ENCODE measurements at regions not wholly inside any gene's neighbourhood (a gene's known extent, or its start where the extent isn't known, plus 50 kb on each side); places are given as distances from the start of the nearest gene placed in this dataset.

GRCh38 chr18:61957801-61958516, 65.2 kb upstream of the RNF152 start:
- Histone ChIP-seq H3K27ac (ENCODE audit: low read depth, low read length) (no peak overlapping the region), H3K4me1 (ENCODE audit: insufficient read depth, low read length) (no peaks in the 10 kb centered on the region), H3K4me3 (ENCODE audit: low read length in 2 of 2) (no peak overlapping the region), H3K27me3 (ENCODE audit: insufficient read depth, low read length) (no peaks in the 10 kb centered on the region), H3K9me3 (ENCODE audit: control insufficient read depth in 1 of 2, low read length in 2 of 2) (no peaks in the 10 kb centered on the region), H3K36me3 (ENCODE audit: insufficient read depth, low read length) (no peaks in the 10 kb centered on the region)
- Mint-ChIP-seq H3K27ac (peak overlapping the region in 1 of 7 donors; percentile 19), H3K27me3 (peaks cover 0 to 4% of the 10 kb centered on the region in 2 donors), H3K9me3 (peaks cover 0 to 2% (median 0%) of the 10 kb centered on the region in 8 donors), H3K36me3 (peaks cover 0 to 3% of the 10 kb centered on the region in 2 donors), H3K4me3 (no peak overlapping the region), H3K4me1 (peaks cover 1 to 7% (median 4%) of the 10 kb centered on the region in 4 donors)
- no peak for DNase-seq
- intact Hi-C loops (cut with micrococcal nuclease) = no loop called here
- ChIA-PET CTCF (ENCODE audit: partially characterized antibody) (interaction anchor here (0.6 kb wide), 1 partner anchor 72 kb away, joined by 3 read pairs; no protein-coding TSS in a partner anchor), POLR2A (ENCODE audit: partially characterized antibody) (no interaction called here)

GRCh38 chr18:61955644-61956043, 62.8 kb upstream of the RNF152 start:
- no peaks in the 10 kb centered on the region for H3K36me3 ChIP-seq (ENCODE audit: insufficient read depth, low read length)
- Mint-ChIP-seq H3K4me1 (peaks cover 13 to 20% (median 17%) of the 10 kb centered on the region in 4 donors), H3K27me3 (peaks cover 0 to 4% of the 10 kb centered on the region in 2 donors), H3K9me3 (no peaks in the 10 kb centered on the region), H3K4me3 (no peak overlapping the region), H3K27ac (no peak overlapping the region), H3K36me3 (peaks cover 0 to 3% of the 10 kb centered on the region in 2 donors)
- intact Hi-C loops (cut with micrococcal nuclease) = no loop called here
- H3K4me3 ChIP-seq (ENCODE audit: low read length in 2 of 2) = no peak overlapping the region
- peaks cover 13% of the 10 kb centered on the region for H3K4me1 ChIP-seq (ENCODE audit: insufficient read depth, low read length)
- ChIA-PET POLR2A (ENCODE audit: partially characterized antibody) (no interaction called here), CTCF (ENCODE audit: partially characterized antibody) (no interaction called here)
- no peaks in the 10 kb centered on the region for H3K27me3 ChIP-seq (ENCODE audit: insufficient read depth, low read length)
- H3K9me3 ChIP-seq (ENCODE audit: control insufficient read depth in 1 of 2, low read length in 2 of 2) = no peaks in the 10 kb centered on the region
- no peak overlapping the region for H3K27ac ChIP-seq (ENCODE audit: low read depth, low read length)
- no peak for DNase-seq

GRCh38 chr18:61954096-61954746, 61.4 kb upstream of the RNF152 start:
- Mint-ChIP-seq H3K27ac (peak overlapping the region in 1 of 7 donors; percentile 80), H3K27me3 (peaks cover 0 to 2% of the 10 kb centered on the region in 2 donors), H3K4me3 (no peak overlapping the region), H3K9me3 (no peaks in the 10 kb centered on the region), H3K36me3 (peaks cover 0 to 3% of the 10 kb centered on the region in 2 donors), H3K4me1 (peaks cover 13 to 20% (median 17%) of the 10 kb centered on the region in 4 donors)
- no peak overlapping the region for H3K27ac ChIP-seq (ENCODE audit: low read depth, low read length)
- H3K27me3 ChIP-seq (ENCODE audit: insufficient read depth, low read length) = no peaks in the 10 kb centered on the region
- no peak overlapping the region for H3K4me3 ChIP-seq (ENCODE audit: low read length in 2 of 2)
- ChIA-PET CTCF (ENCODE audit: partially characterized antibody) (interaction anchor here (0.6 kb wide), 1 partner anchor 50 kb away, joined by 3 read pairs; no protein-coding TSS in a partner anchor), POLR2A (ENCODE audit: partially characterized antibody) (no interaction called here)
- H3K9me3 ChIP-seq (ENCODE audit: control insufficient read depth in 1 of 2, low read length in 2 of 2) = no peaks in the 10 kb centered on the region
- DNase-seq = no peak
- H3K36me3 ChIP-seq (ENCODE audit: insufficient read depth, low read length) = no peaks in the 10 kb centered on the region
- peaks cover 13% of the 10 kb centered on the region for H3K4me1 ChIP-seq (ENCODE audit: insufficient read depth, low read length)
- intact Hi-C loops (cut with micrococcal nuclease) = no loop called here

- Mint-ChIP-seq H3K27ac (peak overlapping the region in 1 of 7 donors; percentile 62), H3K4me3 (peak overlapping the region in 4 of 8 donors; percentile 22 to 44 (median 30)), H3K36me3 (peaks cover 0 to 3% of the 10 kb centered on the region in 2 donors), H3K4me1 (peaks cover 15 to 20% (median 18%) of the 10 kb centered on the region in 4 donors), H3K27me3 (no peaks in the 10 kb centered on the region), H3K9me3 (no peaks in the 10 kb centered on the region)
- Histone ChIP-seq H3K4me3 (ENCODE audit: low read length in 2 of 2) (no peak overlapping the region), H3K4me1 (ENCODE audit: insufficient read depth, low read length) (peaks cover 13% of the 10 kb centered on the region), H3K27ac (ENCODE audit: low read depth, low read length) (no peak overlapping the region), H3K36me3 (ENCODE audit: insufficient read depth, low read length) (no peaks in the 10 kb centered on the region), H3K9me3 (ENCODE audit: control insufficient read depth in 1 of 2, low read length in 2 of 2) (no peaks in the 10 kb centered on the region), H3K27me3 (ENCODE audit: insufficient read depth, low read length) (no peaks in the 10 kb centered on the region)
- DNase-seq = no peak
- ChIA-PET CTCF (ENCODE audit: partially characterized antibody) (no interaction called here), POLR2A (ENCODE audit: partially characterized antibody) (no interaction called here)
- intact Hi-C loops (cut with micrococcal nuclease) = no loop called here
These were observed 60.8 kb upstream of the RNF152 start for GRCh38 chr18:61953641-61954040.

GRCh38 chr18:61953161-61953560, 60.4 kb upstream of the RNF152 start:
- CTCF ChIA-PET (ENCODE audit: partially characterized antibody) = no interaction called here
- POLR2A ChIA-PET (ENCODE audit: partially characterized antibody) = interaction anchor here (1.6 kb wide), 1 partner anchor 11 kb away, joined by 5 read pairs; no protein-coding TSS in a partner anchor

GRCh38 chr18:61951396-61951795, 58.6 kb upstream of the RNF152 start:
- no peak overlapping the region for H3K27ac ChIP-seq (ENCODE audit: low read depth, low read length)
- Mint-ChIP-seq H3K9me3 (no peaks in the 10 kb centered on the region), H3K27ac (peak overlapping the region in 1 of 7 donors; percentile 43), H3K36me3 (no peaks in the 10 kb centered on the region), H3K4me3 (no peak overlapping the region), H3K27me3 (no peaks in the 10 kb centered on the region), H3K4me1 (peaks cover 15 to 20% (median 18%) of the 10 kb centered on the region in 4 donors)
- no peaks in the 10 kb centered on the region for H3K36me3 ChIP-seq (ENCODE audit: insufficient read depth, low read length)
- POLR2A ChIA-PET (ENCODE audit: partially characterized antibody) = interaction anchor here (1.6 kb wide), 1 partner anchor 9 kb away, joined by 5 read pairs; no protein-coding TSS in a partner anchor
- CTCF ChIA-PET (ENCODE audit: partially characterized antibody) = no interaction called here
- peaks cover 13% of the 10 kb centered on the region for H3K4me1 ChIP-seq (ENCODE audit: insufficient read depth, low read length)
- no peak for DNase-seq
- no peaks in the 10 kb centered on the region for H3K9me3 ChIP-seq (ENCODE audit: control insufficient read depth in 1 of 2, low read length in 2 of 2)
- no peaks in the 10 kb centered on the region for H3K27me3 ChIP-seq (ENCODE audit: insufficient read depth, low read length)
- intact Hi-C loops (cut with micrococcal nuclease) = no loop called here
- no peak overlapping the region for H3K4me3 ChIP-seq (ENCODE audit: low read length in 2 of 2)

More at GRCh38 chr18:61953161-61953560, 60.4 kb upstream of the RNF152 start:
- intact Hi-C loops (cut with micrococcal nuclease) = no loop called here
- Mint-ChIP-seq H3K36me3 (peaks cover 0 to 3% of the 10 kb centered on the region in 2 donors), H3K4me1 (peaks cover 15 to 20% (median 18%) of the 10 kb centered on the region in 4 donors), H3K27me3 (no peaks in the 10 kb centered on the region), H3K27ac (peak overlapping the region in 1 of 7 donors; percentile 62), H3K4me3 (peak overlapping the region in 4 of 8 donors; percentile 4 to 44 (median 30)), H3K9me3 (no peaks in the 10 kb centered on the region)
- H3K36me3 ChIP-seq (ENCODE audit: insufficient read depth, low read length) = no peaks in the 10 kb centered on the region
- no peak overlapping the region for H3K27ac ChIP-seq (ENCODE audit: low read depth, low read length)
- H3K4me1 ChIP-seq (ENCODE audit: insufficient read depth, low read length) = peaks cover 13% of the 10 kb centered on the region
- no peak overlapping the region for H3K4me3 ChIP-seq (ENCODE audit: low read length in 2 of 2)
- no peaks in the 10 kb centered on the region for H3K9me3 ChIP-seq (ENCODE audit: control insufficient read depth in 1 of 2, low read length in 2 of 2)
- DNase-seq = no peak
- H3K27me3 ChIP-seq (ENCODE audit: insufficient read depth, low read length) = no peaks in the 10 kb centered on the region

- CTCF ChIA-PET (ENCODE audit: partially characterized antibody) = no interaction called here
- Histone ChIP-seq H3K36me3 (ENCODE audit: insufficient read depth, low read length) (no peaks in the 10 kb centered on the region), H3K4me3 (ENCODE audit: low read length in 2 of 2) (no peak overlapping the region), H3K9me3 (ENCODE audit: control insufficient read depth in 1 of 2, low read length in 2 of 2) (no peaks in the 10 kb centered on the region), H3K27ac (ENCODE audit: low read depth, low read length) (no peak overlapping the region), H3K4me1 (ENCODE audit: insufficient read depth, low read length) (peaks cover 13% of the 10 kb centered on the region), H3K27me3 (ENCODE audit: insufficient read depth, low read length) (no peaks in the 10 kb centered on the region)
- no peak overlapping the region for H3K4me3 Mint-ChIP-seq
- intact Hi-C loops (cut with micrococcal nuclease) = no loop called here
- H3K27me3 Mint-ChIP-seq = no peaks in the 10 kb centered on the region
- POLR2A ChIA-PET (ENCODE audit: partially characterized antibody) = no interaction called here
- peaks cover 15 to 20% (median 18%) of the 10 kb centered on the region in 4 donors for H3K4me1 Mint-ChIP-seq
- H3K36me3 Mint-ChIP-seq = no peaks in the 10 kb centered on the region
- H3K9me3 Mint-ChIP-seq = no peaks in the 10 kb centered on the region
- no peak for DNase-seq
- no peak overlapping the region for H3K27ac Mint-ChIP-seq
These were observed 57.6 kb upstream of the RNF152 start for GRCh38 chr18:61950371-61950770.

Data from CD4-positive, alpha-beta memory T cell (primary cell).